ENCODE measurements at regions not wholly inside any gene's neighbourhood (a gene's known extent, or its start where the extent isn't known, plus 50 kb on each side); places are given as distances from the start of the nearest gene placed in this dataset.

- no peak for TF ChIP-seq CTCF (IDR thresholded peaks at IDR 0.05)
- no peak for TF ChIP-seq POLR2A (IDR thresholded peaks at IDR 0.05)
Measured at GRCh38 chr7:114819616-114820362, 102.1 kb upstream of the MDFIC start.

Data from lower leg skin (tissue), 3 donors.